ENCODE measurements at regions not wholly inside any gene's neighbourhood (a gene's known extent, or its start where the extent isn't known, plus 50 kb on each side); places are given as distances from the start of the nearest gene placed in this dataset. TPM values are rescaled to one million over a fixed set of nuclear protein-coding genes. Genes with fewer than 3 reads are reported as not detected.

DNA sequence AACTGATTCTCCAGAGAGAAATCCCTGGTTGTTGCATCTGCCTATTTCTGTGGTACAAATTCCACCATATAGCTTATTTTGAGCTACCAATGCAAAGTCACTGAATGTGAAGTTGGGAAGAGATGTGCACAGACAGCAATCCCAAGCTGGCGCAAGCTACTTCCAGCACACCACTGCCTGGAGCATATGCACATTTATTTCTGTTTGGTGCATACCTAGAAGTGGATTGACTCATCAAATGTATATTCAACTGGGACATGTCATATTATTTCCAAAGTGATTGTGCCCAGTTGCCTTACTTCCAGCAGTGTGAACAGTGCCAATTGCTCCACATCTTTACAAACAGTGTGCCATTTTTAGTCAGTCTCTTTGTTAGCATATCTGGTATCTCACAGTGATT is 58.2 kb upstream of the PLD5 start:
- Histone ChIP-seq H3K9me3 (ENCODE audit: low read length) (no peaks in the 10 kb centered on the region), H3K27ac (ENCODE audit: low read length) (no peak overlapping the region), H3K9ac (ENCODE audit: low read length) (no peak overlapping the region), H3K36me3 (ENCODE audit: insufficient read depth, low read length) (no peaks in the 10 kb centered on the region), H3K27me3 (ENCODE audit: low read length) (no peaks in the 10 kb centered on the region), H2AFZ (ENCODE audit: low read length) (no peak overlapping the region), H3K4me3 (ENCODE audit: low read length) (no peak overlapping the region), H4K20me1 (ENCODE audit: insufficient read depth, low read depth, low read length) (no peaks in the 10 kb centered on the region), H3K4me1 (ENCODE audit: low read length) (no peaks in the 10 kb centered on the region), H3K79me2 (ENCODE audit: low read length) (no peaks in the 10 kb centered on the region), H3K9me2 (replicated peaks; ENCODE audit: insufficient read depth, low read length) (no peaks in the 10 kb centered on the region), H3K4me2 (ENCODE audit: low read depth, low read length, poor library complexity, severe bottlenecking) (no peak overlapping the region)
- no peak for DNase-seq

- Histone ChIP-seq H3K79me2 (ENCODE audit: low read length) (no peaks in the 10 kb centered on the region), H2AFZ (ENCODE audit: low read length) (no peak overlapping the region), H3K9ac (ENCODE audit: low read length) (no peak overlapping the region), H3K36me3 (ENCODE audit: insufficient read depth, low read length) (no peaks in the 10 kb centered on the region), H3K4me2 (ENCODE audit: low read depth, low read length, poor library complexity, severe bottlenecking) (no peak overlapping the region), H3K27ac (ENCODE audit: low read length) (no peak overlapping the region), H4K20me1 (ENCODE audit: insufficient read depth, low read depth, low read length) (no peaks in the 10 kb centered on the region), H3K4me3 (ENCODE audit: low read length) (no peak overlapping the region), H3K9me3 (ENCODE audit: low read length) (no peaks in the 10 kb centered on the region), H3K4me1 (ENCODE audit: low read length) (no peaks in the 10 kb centered on the region), H3K9me2 (replicated peaks; ENCODE audit: insufficient read depth, low read length) (no peaks in the 10 kb centered on the region), H3K27me3 (ENCODE audit: low read length) (no peaks in the 10 kb centered on the region)
- DNase-seq, result no peak
These were observed 55.2 kb upstream of the PLD5 start for GRCh38 chr1:242579528-242580235.

Small RNAs in the stretch of these regions (small RNA-seq; reads per million reads assigned to genes)
- gene AL603825.1, result not detected

Measured in Karpas-422 (cell line).